Endothelial cell (in vitro differentiated cells): ENCODE measurements at regions not wholly inside any gene's neighbourhood (a gene's known extent, or its start where the extent isn't known, plus 50 kb on each side); places are given as distances from the start of the nearest gene placed in this dataset.

Experiments
- DNase-seq: peaks from one replicate; pipeline ENCODE4 v3.0.0; 2021; ENCODE audit warnings: low spot score
- H3K27ac Mint-ChIP-seq: one replicate; pipeline ENCODE4 v1.8.0; 2021; ENCODE audit warnings: mixed read lengths, inconsistent platforms; ENCODE audit not compliant: unreplicated experiment
- H3K27me3 Mint-ChIP-seq: one replicate; pipeline ENCODE4 v1.8.0; 2021; ENCODE audit warnings: mild to moderate bottlenecking, moderate library complexity, mixed read lengths, inconsistent platforms; ENCODE audit not compliant: unreplicated experiment
- H3K36me3 Mint-ChIP-seq: one replicate; pipeline ENCODE4 v1.8.0; 2021; ENCODE audit warnings: mild to moderate bottlenecking, low read depth, mixed read lengths, inconsistent platforms; ENCODE audit not compliant: unreplicated experiment
- H3K4me1 Mint-ChIP-seq: one replicate; pipeline ENCODE4 v1.8.0; 2021; ENCODE audit warnings: mild to moderate bottlenecking, mixed read lengths, inconsistent platforms; ENCODE audit not compliant: unreplicated experiment
- H3K4me3 Mint-ChIP-seq: one replicate; pipeline ENCODE4 v1.8.0; 2021; ENCODE audit warnings: mild to moderate bottlenecking, mixed read lengths, inconsistent platforms; ENCODE audit not compliant: unreplicated experiment
- H3K9me3 Mint-ChIP-seq: one replicate; pipeline ENCODE4 v1.8.0; 2021; ENCODE audit warnings: mixed read lengths, inconsistent platforms; ENCODE audit not compliant: unreplicated experiment
- TF ChIP-seq, protein P1 (sequence below): fragments of 200-600 bp; sonication (generic); IDR thresholded peaks from one replicate; pipeline ENCODE4 v1.5.0; 2021; ENCODE audit warnings: antibody characterized with exemption; ENCODE audit not compliant: unreplicated experiment

DNA sequence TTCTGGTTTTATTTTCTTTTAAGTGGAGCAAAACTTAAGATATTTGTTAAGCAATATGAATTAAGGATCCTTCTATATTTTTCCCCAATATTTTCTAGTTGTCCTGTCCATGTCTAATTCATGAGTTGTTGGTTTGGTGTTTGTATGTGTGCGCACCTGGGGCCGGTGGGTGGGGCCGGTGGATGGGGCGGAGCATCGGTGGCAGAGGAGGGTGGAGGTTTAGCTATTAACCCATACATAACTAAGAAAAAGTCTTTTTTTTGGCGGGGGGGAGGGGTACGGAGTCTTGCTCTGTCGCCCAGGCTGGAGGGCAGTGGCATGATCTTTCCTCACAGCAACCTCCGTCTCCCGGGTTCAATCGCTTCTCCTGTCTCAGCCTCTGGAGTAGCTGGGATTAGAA, 489.8 kb downstream of the PDGFC start:
- H3K4me3 Mint-ChIP-seq, result no peak overlapping the region
- TF ChIP-seq, protein P1, sequence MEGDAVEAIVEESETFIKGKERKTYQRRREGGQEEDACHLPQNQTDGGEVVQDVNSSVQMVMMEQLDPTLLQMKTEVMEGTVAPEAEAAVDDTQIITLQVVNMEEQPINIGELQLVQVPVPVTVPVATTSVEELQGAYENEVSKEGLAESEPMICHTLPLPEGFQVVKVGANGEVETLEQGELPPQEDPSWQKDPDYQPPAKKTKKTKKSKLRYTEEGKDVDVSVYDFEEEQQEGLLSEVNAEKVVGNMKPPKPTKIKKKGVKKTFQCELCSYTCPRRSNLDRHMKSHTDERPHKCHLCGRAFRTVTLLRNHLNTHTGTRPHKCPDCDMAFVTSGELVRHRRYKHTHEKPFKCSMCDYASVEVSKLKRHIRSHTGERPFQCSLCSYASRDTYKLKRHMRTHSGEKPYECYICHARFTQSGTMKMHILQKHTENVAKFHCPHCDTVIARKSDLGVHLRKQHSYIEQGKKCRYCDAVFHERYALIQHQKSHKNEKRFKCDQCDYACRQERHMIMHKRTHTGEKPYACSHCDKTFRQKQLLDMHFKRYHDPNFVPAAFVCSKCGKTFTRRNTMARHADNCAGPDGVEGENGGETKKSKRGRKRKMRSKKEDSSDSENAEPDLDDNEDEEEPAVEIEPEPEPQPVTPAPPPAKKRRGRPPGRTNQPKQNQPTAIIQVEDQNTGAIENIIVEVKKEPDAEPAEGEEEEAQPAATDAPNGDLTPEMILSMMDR, result no peak
- H3K36me3 Mint-ChIP-seq, result no peaks in the 10 kb centered on the region

DNA sequence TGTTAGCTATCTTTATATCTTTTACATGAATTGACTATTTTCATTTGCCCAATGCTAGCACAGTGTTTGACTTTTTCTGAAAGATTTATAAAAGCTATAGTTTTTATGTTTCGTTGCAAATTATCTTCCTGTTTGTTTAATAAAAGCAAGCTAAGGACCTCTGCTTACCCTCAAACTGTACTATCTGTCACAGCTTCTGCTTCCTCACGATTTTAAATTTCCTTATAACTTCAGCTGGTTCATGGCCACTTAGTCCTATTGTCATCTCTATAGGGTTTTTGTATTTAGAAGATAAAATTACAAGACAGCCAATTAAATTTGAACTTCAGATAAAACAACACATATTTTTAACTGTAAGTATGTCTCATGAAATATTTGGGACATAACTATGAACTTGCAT, 494.0 kb downstream of the PDGFC start:
- no peaks in the 10 kb centered on the region for H3K4me1 Mint-ChIP-seq

More for the DNA sequence above, 489.8 kb downstream of the PDGFC start:
- no peaks in the 10 kb centered on the region for H3K27me3 Mint-ChIP-seq
- no peaks in the 10 kb centered on the region for H3K9me3 Mint-ChIP-seq
- DNase-seq, result no peak
- no peak overlapping the region for H3K27ac Mint-ChIP-seq
- no peaks in the 10 kb centered on the region for H3K4me1 Mint-ChIP-seq

DNA sequence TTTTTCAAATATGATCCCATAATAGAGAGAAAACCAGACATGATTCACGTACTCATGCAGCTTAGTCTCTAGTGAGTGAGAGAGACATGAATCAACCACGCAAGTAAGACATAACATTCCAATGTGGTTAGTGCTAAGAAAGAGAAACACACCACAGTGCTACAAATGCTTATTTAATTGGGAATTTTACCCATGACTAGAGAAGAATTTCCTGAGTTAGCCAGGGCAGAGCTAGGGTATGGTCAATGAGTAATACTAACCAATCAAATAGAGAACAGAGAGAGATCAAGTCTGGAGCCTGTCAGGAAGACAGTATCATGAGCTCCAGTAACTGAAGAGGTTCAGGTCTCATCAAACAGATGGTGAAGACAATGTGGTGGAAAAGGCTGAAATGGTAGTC, 495.2 kb downstream of the PDGFC start:
- no peaks in the 10 kb centered on the region for H3K9me3 Mint-ChIP-seq
- no peak for DNase-seq

More for the DNA sequence above, 494.0 kb downstream of the PDGFC start:
- H3K27ac Mint-ChIP-seq, result no peak overlapping the region
- TF ChIP-seq, protein P1, result no peak
- no peaks in the 10 kb centered on the region for H3K9me3 Mint-ChIP-seq
- no peak overlapping the region for H3K4me3 Mint-ChIP-seq
- no peaks in the 10 kb centered on the region for H3K36me3 Mint-ChIP-seq
- peaks cover 1% of the 10 kb centered on the region for H3K27me3 Mint-ChIP-seq
- DNase-seq, result no peak

DNA sequence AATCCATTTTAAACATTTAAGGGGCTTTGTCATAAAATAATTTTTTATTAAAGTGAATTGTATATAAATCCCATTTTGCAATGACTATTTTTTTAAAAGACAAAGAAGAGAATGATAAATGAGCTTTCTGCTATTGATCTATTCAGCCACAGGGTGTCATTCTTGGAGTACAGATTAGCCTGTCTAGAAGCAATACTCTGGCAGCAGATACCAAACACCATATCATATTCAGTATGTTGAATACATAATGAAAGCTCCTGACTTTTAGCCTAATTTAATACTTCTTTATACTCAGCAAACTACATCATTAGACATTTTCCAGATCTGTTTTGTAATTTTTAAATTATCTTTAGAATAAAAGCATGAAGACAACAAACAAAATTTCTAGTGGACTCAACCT, 496.3 kb downstream of the PDGFC start:
- TF ChIP-seq, protein P1, result no peak
- H3K4me1 Mint-ChIP-seq, result no peaks in the 10 kb centered on the region
- H3K4me3 Mint-ChIP-seq, result no peak overlapping the region
- no peaks in the 10 kb centered on the region for H3K9me3 Mint-ChIP-seq
- H3K36me3 Mint-ChIP-seq, result no peaks in the 10 kb centered on the region
- no peak overlapping the region for H3K27ac Mint-ChIP-seq
- DNase-seq, result peak; percentile 5
- H3K27me3 Mint-ChIP-seq, result peaks cover 1% of the 10 kb centered on the region

More for the DNA sequence above, 495.2 kb downstream of the PDGFC start:
- no peaks in the 10 kb centered on the region for H3K36me3 Mint-ChIP-seq
- H3K4me3 Mint-ChIP-seq, result no peak overlapping the region
- H3K27ac Mint-ChIP-seq, result no peak overlapping the region
- H3K4me1 Mint-ChIP-seq, result no peaks in the 10 kb centered on the region
- TF ChIP-seq, protein P1, result no peak
- peaks cover 1% of the 10 kb centered on the region for H3K27me3 Mint-ChIP-seq

DNA sequence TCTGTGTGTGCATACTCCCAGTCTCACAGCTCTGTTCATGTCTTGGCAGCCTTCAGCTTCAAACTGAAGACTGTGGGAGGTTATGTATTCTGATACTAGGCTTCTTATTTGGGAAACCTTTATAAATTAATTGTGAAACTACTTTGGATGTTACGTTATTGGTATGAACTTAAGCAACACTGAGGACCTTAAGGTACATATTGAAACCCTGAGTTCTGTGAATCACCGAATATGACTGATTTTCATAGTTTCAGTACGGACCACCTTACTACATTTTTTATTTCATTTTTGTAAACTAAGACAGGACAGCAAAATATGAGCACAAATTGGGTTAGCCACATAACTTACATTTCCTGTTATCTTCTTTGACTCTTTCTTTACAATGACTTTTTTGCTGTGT, 498.4 kb downstream of the PDGFC start:
- peaks cover 1% of the 10 kb centered on the region for H3K27me3 Mint-ChIP-seq
- H3K4me1 Mint-ChIP-seq, result no peaks in the 10 kb centered on the region
- no peak overlapping the region for H3K27ac Mint-ChIP-seq
- TF ChIP-seq, protein P1, result no peak
- H3K36me3 Mint-ChIP-seq, result no peaks in the 10 kb centered on the region
- H3K4me3 Mint-ChIP-seq, result no peak overlapping the region
- H3K9me3 Mint-ChIP-seq, result no peaks in the 10 kb centered on the region
- no peak for DNase-seq
